Caco-2 (cell line): ENCODE measurements at regions not wholly inside any gene's neighbourhood (a gene's known extent, or its start where the extent isn't known, plus 50 kb on each side); places are given as distances from the start of the nearest gene placed in this dataset.

Experiments
- BruUV-seq: library from RNA; stranded (reverse); fragments of 400-500 nt; replicated peaks from 2 replicates; lab custom pipeline; 2021; lab: Mats Ljungman, UMichigan
- CTCF ChIA-PET: fragments of 300-600 bp; sonication (Branson Sonifier 250); formaldehyde crosslinking; loops from one replicate; lab custom pipeline; 2022; ENCODE audit warnings: antibody characterized with exemption; lab: Charles Lee
- POLR2A ChIA-PET: fragments of 300-600 bp; sonication (Branson Sonifier 250); formaldehyde crosslinking; loops from one replicate; lab custom pipeline; 2022; ENCODE audit warnings: antibody characterized with exemption; lab: Charles Lee
- DNase-seq, 2 experiments: peaks; one replicate each; pipeline versions ENCODE4 v3.0.0 to v3.0.0-alpha.2; 2020 to 2022
- H3K27me3 ChIP-seq: replicated peaks from 2 replicates; pipeline ENCODE4 v1.6.0; 2011; ENCODE audit warnings: low read length; ENCODE audit not compliant: control insufficient read depth, insufficient read depth
- H3K36me3 ChIP-seq: 2 replicates; pipeline ENCODE4 v1.5.1; 2011; ENCODE audit warnings: low read length; ENCODE audit not compliant: control insufficient read depth, insufficient read depth
- H3K4me1 ChIP-seq: fragments of 250-450 bp; sonication (Bioruptor Pico); 2 replicates; pipeline ENCODE4 v1.5.1; 2020; ENCODE audit warnings: mild to moderate bottlenecking
- H3K4me3 ChIP-seq: 2 replicates; pipeline ENCODE4 v1.5.1; 2011; ENCODE audit warnings: low read depth, mild to moderate bottlenecking, control low read depth, low read length
- H3K9me3 ChIP-seq: fragments of 250-450 bp; sonication (Bioruptor Pico); 2 replicates; pipeline ENCODE4 v1.5.1; 2020; ENCODE audit warnings: mild to moderate bottlenecking, moderate library complexity
- H3K27ac Mint-ChIP-seq: one replicate; pipeline ENCODE4 v1.8.0; 2022; ENCODE audit warnings: mixed read lengths; ENCODE audit not compliant: unreplicated experiment
- H3K27me3 Mint-ChIP-seq: one replicate; pipeline ENCODE4 v1.8.0; 2022; ENCODE audit warnings: mixed read lengths; ENCODE audit not compliant: insufficient read depth, unreplicated experiment
- H3K36me3 Mint-ChIP-seq: one replicate; pipeline ENCODE4 v1.8.0; 2022; ENCODE audit warnings: mild to moderate bottlenecking, mixed read lengths; ENCODE audit not compliant: insufficient read depth, unreplicated experiment
- H3K4me1 Mint-ChIP-seq: one replicate; pipeline ENCODE4 v1.8.0; 2022; ENCODE audit warnings: low read depth, mixed read lengths; ENCODE audit not compliant: unreplicated experiment
- H3K4me3 Mint-ChIP-seq: one replicate; pipeline ENCODE4 v1.8.0; 2022; ENCODE audit warnings: mild to moderate bottlenecking, moderate library complexity, mixed read lengths; ENCODE audit not compliant: unreplicated experiment
- H3K9me3 Mint-ChIP-seq: one replicate; pipeline ENCODE4 v1.8.0; 2022; ENCODE audit warnings: mixed read lengths; ENCODE audit not compliant: unreplicated experiment
- intact Hi-C: fragments of 100-400 bp; cut with micrococcal nuclease; formaldehyde crosslinking; loops from one replicate; pipeline ENCODE4 v1.10.0; 2022; ENCODE audit not compliant: unreplicated experiment
- TF ChIP-seq, protein P1 (sequence below), 2 experiments: fragments of 200-600 bp in 1 of 2; IDR thresholded peaks; 1 replicate in 1 of 2; 2 replicates in 1 of 2; pipeline versions ENCODE4 v1.5.1 to v1.8.0; 2011 to 2022; ENCODE audit warnings: antibody characterized with exemption in 1 of 2, control low read depth in 1 of 2, inconsistent platforms in 1 of 2, low read depth in 1 of 2, low read length in 1 of 2, mild to moderate bottlenecking in 1 of 2, moderate library complexity in 1 of 2; ENCODE audit not compliant: insufficient read depth in 1 of 2, severe bottlenecking in 1 of 2, unreplicated experiment in 1 of 2

- no peaks in the 10 kb centered on the region for H3K9me3 ChIP-seq
- no peaks in the 10 kb centered on the region for H3K36me3 ChIP-seq
- CTCF ChIA-PET = no interaction called here
- Mint-ChIP-seq H3K27ac (no peak overlapping the region), H3K27me3 (peaks cover 15% of the 10 kb centered on the region), H3K4me1 (no peaks in the 10 kb centered on the region), H3K4me3 (no peak overlapping the region), H3K9me3 (no peaks in the 10 kb centered on the region), H3K36me3 (no peaks in the 10 kb centered on the region)
- POLR2A ChIA-PET = no interaction called here
- intact Hi-C loops = no loop called here
- no peaks in the 10 kb centered on the region for H3K4me1 ChIP-seq
- TF ChIP-seq, protein P1, sequence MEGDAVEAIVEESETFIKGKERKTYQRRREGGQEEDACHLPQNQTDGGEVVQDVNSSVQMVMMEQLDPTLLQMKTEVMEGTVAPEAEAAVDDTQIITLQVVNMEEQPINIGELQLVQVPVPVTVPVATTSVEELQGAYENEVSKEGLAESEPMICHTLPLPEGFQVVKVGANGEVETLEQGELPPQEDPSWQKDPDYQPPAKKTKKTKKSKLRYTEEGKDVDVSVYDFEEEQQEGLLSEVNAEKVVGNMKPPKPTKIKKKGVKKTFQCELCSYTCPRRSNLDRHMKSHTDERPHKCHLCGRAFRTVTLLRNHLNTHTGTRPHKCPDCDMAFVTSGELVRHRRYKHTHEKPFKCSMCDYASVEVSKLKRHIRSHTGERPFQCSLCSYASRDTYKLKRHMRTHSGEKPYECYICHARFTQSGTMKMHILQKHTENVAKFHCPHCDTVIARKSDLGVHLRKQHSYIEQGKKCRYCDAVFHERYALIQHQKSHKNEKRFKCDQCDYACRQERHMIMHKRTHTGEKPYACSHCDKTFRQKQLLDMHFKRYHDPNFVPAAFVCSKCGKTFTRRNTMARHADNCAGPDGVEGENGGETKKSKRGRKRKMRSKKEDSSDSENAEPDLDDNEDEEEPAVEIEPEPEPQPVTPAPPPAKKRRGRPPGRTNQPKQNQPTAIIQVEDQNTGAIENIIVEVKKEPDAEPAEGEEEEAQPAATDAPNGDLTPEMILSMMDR (IDR thresholded peaks at IDR 0.05; ENCODE audit: insufficient read depth in 1 of 2, low read depth in 1 of 2, low read length in 1 of 2, severe bottlenecking in 1 of 2, unreplicated experiment in 1 of 2) = no peak
- no peaks in the 10 kb centered on the region; the same call in 1 of the 2 replicates for H3K27me3 ChIP-seq
- no peak overlapping the region for H3K4me3 ChIP-seq
- DNase-seq = no peak
- no TSS peak for BruUV-seq
These were observed 227.0 kb upstream of the WWC1 start for GRCh38 chr5:168064457-168064856.

DNA sequence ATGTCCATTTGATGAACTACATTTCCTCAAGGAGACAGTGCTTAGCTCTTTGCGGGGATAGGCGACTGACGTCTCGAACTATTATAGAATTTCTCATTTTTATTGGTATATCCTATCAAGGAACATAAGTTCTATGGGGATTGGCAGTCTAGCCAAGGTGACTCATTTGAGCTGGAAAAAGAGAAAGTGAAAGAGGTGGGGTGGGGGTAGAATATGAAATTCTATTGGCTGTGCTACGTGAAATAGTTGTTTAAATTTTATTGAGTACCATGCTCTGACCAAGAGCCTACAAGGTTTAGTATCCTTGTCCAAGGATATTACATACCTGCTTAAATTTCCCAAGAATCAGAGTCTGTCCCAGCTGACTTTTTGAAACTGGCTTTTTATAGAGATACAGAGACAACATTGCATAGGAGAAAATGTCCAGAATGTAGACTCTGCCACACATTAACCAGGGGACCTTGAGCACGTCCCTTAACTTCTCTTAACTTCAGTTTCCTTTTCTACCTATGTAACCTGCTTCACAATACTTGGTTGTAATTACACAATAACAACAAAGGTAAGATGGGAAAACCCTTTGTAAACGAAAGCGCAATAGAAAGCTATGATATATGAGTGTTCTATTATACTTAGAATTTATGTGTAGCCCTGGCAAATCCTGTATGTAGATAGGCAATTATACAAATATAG lies 226.4 kb upstream of the WWC1 start:
- Histone ChIP-seq H3K36me3 (no peaks in the 10 kb centered on the region), H3K27me3 (no peaks in the 10 kb centered on the region; the same call in 1 of the 2 replicates), H3K4me1 (no peaks in the 10 kb centered on the region), H3K4me3 (no peak overlapping the region), H3K9me3 (no peaks in the 10 kb centered on the region)
- intact Hi-C loops = no loop called here
- no TSS peak for BruUV-seq
- no peaks in the 10 kb centered on the region for H3K9me3 Mint-ChIP-seq
- POLR2A ChIA-PET = no interaction called here
- H3K27me3 Mint-ChIP-seq = peaks cover 15% of the 10 kb centered on the region
- TF ChIP-seq, protein P1 (IDR thresholded peaks at IDR 0.05; ENCODE audit: insufficient read depth in 1 of 2, low read depth in 1 of 2, low read length in 1 of 2, severe bottlenecking in 1 of 2, unreplicated experiment in 1 of 2) = no peak
- no peaks in the 10 kb centered on the region for H3K36me3 Mint-ChIP-seq
- H3K27ac Mint-ChIP-seq = no peak overlapping the region
- no peak overlapping the region for H3K4me3 Mint-ChIP-seq
- DNase-seq = peak in 1 of 2 experiments; percentile 9
- CTCF ChIA-PET = no interaction called here
- no peaks in the 10 kb centered on the region for H3K4me1 Mint-ChIP-seq

- ChIA-PET CTCF (no interaction called here), POLR2A (no interaction called here)
- H3K36me3 Mint-ChIP-seq = no peaks in the 10 kb centered on the region
- Histone ChIP-seq H3K27me3 (no peaks in the 10 kb centered on the region; the same call in 1 of the 2 replicates), H3K4me3 (no peak overlapping the region), H3K36me3 (no peaks in the 10 kb centered on the region), H3K4me1 (no peaks in the 10 kb centered on the region), H3K9me3 (no peaks in the 10 kb centered on the region)
- no peaks in the 10 kb centered on the region for H3K4me1 Mint-ChIP-seq
- H3K9me3 Mint-ChIP-seq = no peaks in the 10 kb centered on the region
- DNase-seq = no peak
- no peak overlapping the region for H3K27ac Mint-ChIP-seq
- H3K4me3 Mint-ChIP-seq = no peak overlapping the region
- intact Hi-C loops = no loop called here
- no TSS peak for BruUV-seq
- TF ChIP-seq, protein P1 (IDR thresholded peaks at IDR 0.05; ENCODE audit: insufficient read depth in 1 of 2, low read depth in 1 of 2, low read length in 1 of 2, severe bottlenecking in 1 of 2, unreplicated experiment in 1 of 2) = no peak
- peaks cover 19% of the 10 kb centered on the region for H3K27me3 Mint-ChIP-seq
These were observed 224.8 kb upstream of the WWC1 start for GRCh38 chr5:168066536-168067208.
